ENCODE measurements at regions not wholly inside any gene's neighbourhood (a gene's known extent, or its start where the extent isn't known, plus 50 kb on each side); places are given as distances from the start of the nearest gene placed in this dataset.

GRCh38 chr2:235314371-235314930 is 179.4 kb upstream of the AGAP1 start:
- no peak overlapping the region for H3K14ac ChIP-seq (ENCODE audit: insufficient read length)
- no peaks in the 10 kb centered on the region for H3K79me2 ChIP-seq (ENCODE audit: control insufficient read depth in 1 of 2, insufficient read depth in 2 of 2, low read length in 2 of 2)
- no peak overlapping the region for H3K23ac ChIP-seq (ENCODE audit: insufficient read length)
- H2BK120ac ChIP-seq (replicated peaks; ENCODE audit: low read depth, low read length) = no peak overlapping the region
- no peaks in the 10 kb centered on the region for H3K4me1 ChIP-seq (replicated peaks in 1 of 4; ENCODE audit: control insufficient read depth in 3 of 4, insufficient read depth in 4 of 4, low read length in 3 of 4)
- DNase-seq (ENCODE audit: low read depth in 1 of 2, low spot score in 2 of 2) = no peak
- ChIA-PET CTCF (ENCODE audit: partially characterized antibody) (interaction anchor here (0.6 to 2.7 kb wide), 5 partner anchors 9 to 279 kb away, joined by 3 to 10 read pairs (median 4); no protein-coding TSS in a partner anchor), POLR2A (ENCODE audit: partially characterized antibody) (interaction anchor here (0.5 kb wide), 1 partner anchor 134 kb away, joined by 3 read pairs; no protein-coding TSS in a partner anchor)
- H3K79me1 ChIP-seq (ENCODE audit: low read depth, low read length) = no peaks in the 10 kb centered on the region
- H3K4me3 ChIP-seq (ENCODE audit: extremely low read depth in 1 of 4, insufficient read depth in 2 of 4, low read depth in 3 of 4, low read length in 4 of 4) = no peak overlapping the region
- H4K20me1 ChIP-seq (replicated peaks in 1 of 2; ENCODE audit: control insufficient read depth in 1 of 2, insufficient read depth in 2 of 2, low read length in 2 of 2) = no peaks in the 10 kb centered on the region
- no peak overlapping the region for H3K4me2 ChIP-seq (ENCODE audit: insufficient read depth in 1 of 2, low read depth in 2 of 2, low read length in 2 of 2)
- TF ChIP-seq RAD21 (IDR thresholded peaks at IDR 0.05 in 1 of 2, conservative IDR thresholded peaks at IDR 0.05 in 1 of 2; ENCODE audit: low read depth in 2 of 2, low read length in 2 of 2) (peak; percentile 25 to 37; a peak in 2 of 4 replicates), TAF7 (optimal IDR thresholded peaks at IDR 0.05; ENCODE audit: borderline replicate concordance, low read depth, low read length) (no peak), CREB1 (IDR thresholded peaks at IDR 0.05) (no peak), NANOG (IDR thresholded peaks at IDR 0.05; ENCODE audit: insufficient read depth, low read depth, low read length, poor library complexity, severe bottlenecking) (no peak), YY1 (IDR thresholded peaks at IDR 0.05; ENCODE audit: low read depth, low read length) (no peak), CHD2 (IDR thresholded peaks at IDR 0.05; ENCODE audit: low read length) (no peak)
- H3K27me3 ChIP-seq (replicated peaks in 1 of 4; ENCODE audit: control insufficient read depth in 3 of 4, extremely low read depth in 1 of 4, insufficient read depth in 3 of 4, low read length in 3 of 4) = no peaks in the 10 kb centered on the region
- peaks cover 0 to 4% of the 10 kb centered on the region in 2 experiments; a peak in 1 of 4 replicates for H3K9me3 ChIP-seq (ENCODE audit: insufficient read depth in 2 of 2, low read depth in 1 of 2, low read length in 1 of 2)
- H3K18ac ChIP-seq (ENCODE audit: extremely low read depth, low read length) = no peak overlapping the region
- no peak overlapping the region for H4K91ac ChIP-seq (replicated peaks; ENCODE audit: insufficient read length, low read length)
- H2AFZ ChIP-seq (ENCODE audit: low read length) = no peak overlapping the region
- H3K36me3 ChIP-seq (ENCODE audit: control insufficient read depth in 2 of 4, insufficient read depth in 4 of 4, low read length in 3 of 4) = no peaks in the 10 kb centered on the region
- H3K23me2 ChIP-seq (ENCODE audit: low read depth, low read length) = no peaks in the 10 kb centered on the region
- FAIRE-seq = no peak
- H2BK15ac ChIP-seq (ENCODE audit: low read length) = no peak overlapping the region
- no peak overlapping the region for H2BK20ac ChIP-seq (ENCODE audit: low read length)
- H3K4ac ChIP-seq (replicated peaks; ENCODE audit: insufficient read length, low read depth, low read length) = no peak overlapping the region
- 85% methylated on average over 11 of the region's 11 CpGs; no CpG with 5 or more reads in 1 of the 2 experiments for WGBS, 2 experiments (ENCODE audit: extremely low coverage in 1 of 2, insufficient coverage in 1 of 2, insufficient read length in 1 of 2, insufficient replicate concordance in 2 of 2, low coverage in 1 of 2, low lambda C conversion rate in 2 of 2, missing lambda C conversion rate in 1 of 2)
- H2BK12ac ChIP-seq (ENCODE audit: low read depth, low read length) = no peak overlapping the region
- H2BK5ac ChIP-seq (ENCODE audit: low read depth, low read length) = no peak overlapping the region
- H2AK5ac ChIP-seq (ENCODE audit: low read depth, low read length) = no peak overlapping the region
- H4K8ac ChIP-seq (ENCODE audit: extremely low read depth, insufficient read depth, low read length) = no peak overlapping the region
- H4K5ac ChIP-seq (ENCODE audit: insufficient read length, low read depth, low read length) = no peak overlapping the region
- no peak overlapping the region for H3K27ac ChIP-seq (ENCODE audit: low read depth, low read length)
- no peak overlapping the region for H3K9ac ChIP-seq (replicated peaks in 1 of 4; ENCODE audit: extremely low read depth in 1 of 4, low read depth in 3 of 4, low read length in 3 of 4)
- H3K56ac ChIP-seq (replicated peaks; ENCODE audit: insufficient read length, low read depth, low read length) = no peak overlapping the region
